ENCODE measurements at regions not wholly inside any gene's neighbourhood (a gene's known extent, or its start where the extent isn't known, plus 50 kb on each side); places are given as distances from the start of the nearest gene placed in this dataset.

GRCh38 chr9:135339378-135339973 lies 140.1 kb upstream of the PPP1R26 start:
- Histone ChIP-seq H4K20me1 (ENCODE audit: insufficient read depth) (no peaks in the 10 kb centered on the region), H2AFZ (ENCODE audit: low read depth) (no peak overlapping the region), H3K4me3 (IDR thresholded peaks at IDR 0.05; ENCODE audit: insufficient read depth, low read depth, low read length) (no peak overlapping the region), H3K36me3 (ENCODE audit: insufficient read depth) (no peaks in the 10 kb centered on the region), H3K27ac (no peak overlapping the region), H3K4me2 (no peak overlapping the region), H3K4me1 (ENCODE audit: low read depth, poor library complexity, severe bottlenecking) (no peaks in the 10 kb centered on the region), H3K27me3 (ENCODE audit: insufficient read depth, low read depth) (peaks cover 27% of the 10 kb centered on the region; the same call in 1 of the 2 replicates), H3K9ac (no peak overlapping the region), H3K79me2 (ENCODE audit: insufficient read depth, low read depth) (no peaks in the 10 kb centered on the region)
- no peak for TF ChIP-seq CTCF (conservative IDR thresholded peaks at IDR 0.05; ENCODE audit: low read depth, low read length)

GRCh38 chr9:135340143-135340655 lies 139.4 kb upstream of the PPP1R26 start:
- Histone ChIP-seq H2AFZ (ENCODE audit: low read depth) (no peak overlapping the region), H3K4me3 (IDR thresholded peaks at IDR 0.05; ENCODE audit: insufficient read depth, low read depth, low read length) (no peak overlapping the region), H3K27ac (no peak overlapping the region), H3K27me3 (ENCODE audit: insufficient read depth, low read depth) (peaks cover 27% of the 10 kb centered on the region; the same call in 1 of the 2 replicates), H3K79me2 (ENCODE audit: insufficient read depth, low read depth) (no peaks in the 10 kb centered on the region), H3K4me1 (ENCODE audit: low read depth, poor library complexity, severe bottlenecking) (no peaks in the 10 kb centered on the region), H3K36me3 (ENCODE audit: insufficient read depth) (no peaks in the 10 kb centered on the region), H3K4me2 (no peak overlapping the region), H4K20me1 (ENCODE audit: insufficient read depth) (no peaks in the 10 kb centered on the region), H3K9ac (no peak overlapping the region)
- no peak for TF ChIP-seq CTCF (conservative IDR thresholded peaks at IDR 0.05; ENCODE audit: low read depth, low read length)

GRCh38 chr9:135340726-135341475 lies 138.7 kb upstream of the PPP1R26 start:
- peaks cover 29% of the 10 kb centered on the region; the same call in 1 of the 2 replicates for H3K27me3 ChIP-seq (ENCODE audit: insufficient read depth, low read depth)
- no peak for TF ChIP-seq CTCF (conservative IDR thresholded peaks at IDR 0.05; ENCODE audit: low read depth, low read length)
- no peaks in the 10 kb centered on the region for H3K4me1 ChIP-seq (ENCODE audit: low read depth, poor library complexity, severe bottlenecking)
- H3K9ac ChIP-seq, result no peak overlapping the region
- H2AFZ ChIP-seq (ENCODE audit: low read depth), result no peak overlapping the region
- no peak overlapping the region for H3K4me3 ChIP-seq (IDR thresholded peaks at IDR 0.05; ENCODE audit: insufficient read depth, low read depth, low read length)
- no peak overlapping the region for H3K4me2 ChIP-seq
- H3K79me2 ChIP-seq (ENCODE audit: insufficient read depth, low read depth), result no peaks in the 10 kb centered on the region
- H4K20me1 ChIP-seq (ENCODE audit: insufficient read depth), result no peaks in the 10 kb centered on the region
- H3K36me3 ChIP-seq (ENCODE audit: insufficient read depth), result no peaks in the 10 kb centered on the region
- no peak overlapping the region for H3K27ac ChIP-seq

GRCh38 chr9:135341612-135342169 lies 137.9 kb upstream of the PPP1R26 start:
- Histone ChIP-seq H3K36me3 (ENCODE audit: insufficient read depth) (no peaks in the 10 kb centered on the region), H3K27me3 (ENCODE audit: insufficient read depth, low read depth) (peaks cover 35% of the 10 kb centered on the region; the same call in 1 of the 2 replicates), H4K20me1 (ENCODE audit: insufficient read depth) (no peaks in the 10 kb centered on the region), H3K9ac (no peak overlapping the region), H3K4me1 (ENCODE audit: low read depth, poor library complexity, severe bottlenecking) (no peaks in the 10 kb centered on the region), H3K27ac (no peak overlapping the region), H3K4me2 (no peak overlapping the region), H3K4me3 (IDR thresholded peaks at IDR 0.05; ENCODE audit: insufficient read depth, low read depth, low read length) (no peak overlapping the region), H3K79me2 (ENCODE audit: insufficient read depth, low read depth) (no peaks in the 10 kb centered on the region), H2AFZ (ENCODE audit: low read depth) (no peak overlapping the region)
- TF ChIP-seq CTCF (conservative IDR thresholded peaks at IDR 0.05; ENCODE audit: low read depth, low read length), result no peak
